Fibroblast of the conjunctiva (primary cell): ENCODE measurements at regions not wholly inside any gene's neighbourhood (a gene's known extent, or its start where the extent isn't known, plus 50 kb on each side); places are given as distances from the start of the nearest gene placed in this dataset.

ENCODE experiments used
- DNase-seq: peaks from one replicate; pipeline ENCODE4 v3.0.0-alpha.2; 2010; ENCODE audit warnings: low read depth

DNA sequence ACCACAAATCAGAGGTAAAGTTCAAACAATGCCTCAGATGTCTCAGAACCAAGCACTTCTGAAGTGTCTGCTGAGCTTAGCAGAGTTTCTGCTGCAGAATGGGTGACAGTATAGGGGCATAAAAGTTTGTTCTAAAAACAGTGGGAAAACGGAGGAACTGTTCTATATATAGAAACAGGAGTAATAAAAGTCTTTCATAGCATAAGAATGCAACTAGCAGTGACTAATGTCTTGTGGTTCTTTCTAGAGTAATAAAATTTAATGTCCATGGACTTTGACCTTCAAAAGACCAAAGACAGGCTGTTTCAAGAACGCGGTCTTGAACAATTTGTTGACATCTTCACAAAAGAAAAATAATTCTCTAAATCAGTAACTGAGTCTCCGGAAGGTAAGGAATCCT, 107.5 kb upstream of the FAR2 start:
- DNase-seq, result peak; percentile 38

DNA sequence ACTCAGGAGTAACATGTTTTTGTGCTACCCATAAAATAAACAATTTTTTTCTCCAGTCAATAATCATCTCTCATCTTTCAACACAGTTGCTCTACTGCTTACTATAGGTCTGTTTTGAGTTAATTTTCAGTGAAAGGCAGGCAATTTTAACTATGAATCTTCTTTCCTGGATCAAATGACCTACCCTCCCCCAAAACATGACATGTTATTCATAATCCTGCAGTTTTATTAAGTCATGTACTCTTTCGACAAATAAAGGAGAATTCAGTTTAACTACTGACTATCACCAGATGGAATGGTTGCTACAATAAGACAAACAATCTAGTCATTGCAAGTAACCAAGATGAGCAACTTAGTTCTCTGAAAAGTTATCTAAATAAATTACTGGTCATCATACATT, 106.0 kb upstream of the FAR2 start:
- DNase-seq, result peak; percentile 66

DNA sequence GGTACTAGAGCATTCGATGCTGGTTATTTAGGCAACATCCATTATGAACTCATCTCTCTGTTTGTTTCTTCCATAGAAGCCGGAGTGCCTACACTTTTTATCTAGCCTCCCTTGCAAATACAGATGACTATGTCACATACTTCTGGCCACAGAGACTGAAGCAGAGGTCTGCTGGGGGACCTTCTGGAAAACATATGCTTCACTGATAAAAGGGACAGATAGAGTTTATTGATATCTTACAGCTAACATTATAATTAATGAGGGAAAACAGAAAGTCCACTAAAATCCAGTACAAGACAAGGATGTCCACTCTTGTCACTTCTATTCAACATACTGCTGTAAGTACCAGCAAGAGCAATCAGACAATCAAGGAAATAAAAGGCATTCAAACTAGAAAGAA, 104.3 kb upstream of the FAR2 start:
- DNase-seq, result no peak

DNA sequence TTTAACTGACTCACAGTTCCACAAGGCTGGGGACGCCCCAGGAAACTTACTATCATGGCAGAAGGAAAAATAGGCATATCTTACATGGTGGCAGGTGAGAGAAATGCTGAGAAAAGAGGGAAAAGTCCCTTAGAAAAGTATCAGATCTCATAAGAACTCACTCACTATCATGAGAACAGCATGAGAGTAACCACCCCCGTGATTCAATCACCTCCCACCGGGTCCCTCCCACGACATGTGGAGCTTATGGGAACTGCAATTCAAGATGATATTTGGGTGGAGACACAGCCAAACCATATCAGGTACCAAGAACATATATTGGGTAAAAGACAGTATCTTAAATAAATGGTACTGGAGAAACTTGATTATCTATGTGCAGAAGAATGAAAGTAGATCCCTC, 100.3 kb upstream of the FAR2 start:
- no peak for DNase-seq

DNA sequence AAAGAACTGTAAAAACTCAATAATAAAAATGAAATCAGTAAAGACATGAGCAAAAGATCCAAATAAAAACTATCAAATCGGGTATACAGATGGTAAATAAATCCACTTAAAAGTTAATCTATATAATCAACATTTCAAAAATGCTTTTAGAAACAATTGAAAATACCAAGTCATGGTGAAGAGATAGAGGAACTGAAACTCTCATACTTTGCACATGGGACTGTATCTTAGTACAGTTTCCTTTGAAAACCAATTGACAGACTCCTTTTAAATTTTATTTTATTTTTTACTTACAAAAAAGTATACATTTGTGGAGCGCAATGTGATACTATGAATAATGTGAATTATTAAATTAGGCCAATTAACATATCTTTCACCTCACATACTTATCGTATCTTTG, 98.6 kb upstream of the FAR2 start:
- DNase-seq, result no peak

DNA sequence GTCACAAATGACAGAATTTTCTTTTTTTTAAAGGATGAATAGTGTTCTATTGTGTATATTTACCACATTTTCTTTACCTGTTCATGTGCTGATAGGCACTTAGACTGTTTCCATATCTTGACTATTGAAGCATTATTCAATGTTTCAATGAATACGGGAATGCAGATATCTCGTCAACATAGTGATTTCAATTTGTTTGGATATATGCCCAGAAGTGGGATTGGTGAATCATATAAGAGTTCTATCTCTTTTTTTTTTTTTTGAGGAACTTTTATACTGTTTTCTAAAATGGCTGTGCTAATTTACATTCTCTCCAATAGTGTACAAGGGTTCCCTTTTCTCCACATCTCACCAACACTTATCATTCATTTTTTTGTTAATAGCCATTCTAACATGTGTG, 97.9 kb upstream of the FAR2 start:
- DNase-seq, result no peak

DNA sequence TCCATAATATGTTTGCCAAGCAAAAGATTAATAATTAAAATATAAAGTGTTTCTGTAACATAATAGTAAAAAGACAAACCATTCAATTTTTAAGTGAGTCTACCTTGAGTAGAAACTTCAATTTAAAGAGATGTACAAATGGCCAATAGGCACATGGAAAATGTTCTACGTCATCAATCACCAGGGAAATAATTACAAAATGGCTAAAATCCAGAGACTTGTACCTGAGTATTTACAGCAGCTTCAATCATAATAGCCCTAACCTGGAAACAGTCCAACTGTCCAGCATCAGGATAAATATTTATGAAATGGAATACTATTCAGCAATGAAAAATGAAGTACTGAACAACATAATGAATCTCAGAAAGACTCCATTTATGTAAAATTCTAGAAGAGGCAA, 95.5 kb upstream of the FAR2 start:
- DNase-seq, result no peak

DNA sequence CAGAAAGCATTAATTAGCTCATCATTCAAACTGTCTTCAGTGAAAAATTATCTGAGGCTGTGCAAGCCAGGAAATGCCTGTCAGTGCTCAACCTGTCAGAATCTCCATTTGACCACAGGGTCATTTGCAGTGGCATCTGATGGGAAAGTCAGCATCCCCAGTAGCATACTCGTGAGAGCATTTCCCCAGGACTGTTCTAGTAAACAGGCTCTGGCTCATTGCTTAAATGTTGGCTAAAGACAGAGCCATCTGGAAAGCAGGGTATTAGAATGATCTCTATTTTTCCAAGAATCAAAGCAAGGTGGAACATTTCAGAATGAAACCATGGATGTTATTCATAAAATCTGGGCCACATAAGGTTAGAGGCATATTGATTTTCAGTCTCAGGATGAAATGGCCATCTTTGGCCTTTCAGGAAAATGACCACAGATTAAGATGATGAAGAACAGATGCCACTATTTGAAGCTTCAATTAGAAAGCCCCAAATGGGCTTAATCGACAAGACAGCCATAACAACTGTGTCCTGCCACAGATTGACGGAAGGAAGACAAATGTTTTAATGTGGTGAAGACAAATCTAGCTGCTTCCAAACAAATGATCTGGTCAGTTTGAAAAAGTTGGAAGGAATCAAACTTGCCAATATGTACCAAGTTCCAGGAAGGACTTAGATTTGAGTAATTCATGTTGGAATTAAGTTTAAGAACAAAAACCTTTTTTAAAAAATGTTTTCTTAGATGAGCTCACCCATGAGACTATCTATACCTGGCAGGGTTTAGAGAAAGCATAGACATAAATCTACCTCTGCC, 94.0 kb upstream of the FAR2 start:
- no peak for DNase-seq

DNA sequence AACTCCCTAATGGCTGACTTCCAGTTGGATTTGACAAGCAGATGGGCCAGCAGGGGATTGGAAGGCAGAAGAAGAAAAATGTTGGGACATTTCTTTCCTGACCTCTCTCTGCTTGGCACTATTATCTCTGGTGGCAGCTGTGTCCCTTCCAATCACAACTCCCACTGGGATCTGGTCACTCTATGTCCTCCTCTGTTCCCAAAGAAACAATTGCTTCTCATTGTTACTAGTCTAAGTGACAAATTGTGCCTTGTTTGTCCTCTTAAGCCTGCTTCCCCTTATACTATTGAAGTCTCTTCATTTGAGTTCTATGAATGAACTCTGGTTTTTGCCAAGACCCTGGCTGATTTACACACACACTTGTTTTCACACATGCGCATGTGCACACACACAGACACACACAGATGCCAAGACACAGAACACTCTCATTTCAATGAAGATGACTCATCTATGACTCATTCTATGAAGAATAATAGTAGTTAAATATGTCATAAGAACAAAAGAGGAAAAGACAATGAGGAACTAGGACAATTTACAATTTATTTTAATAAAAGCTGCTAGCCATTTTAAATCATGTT, 83.0 kb upstream of the FAR2 start:
- peak; percentile 76 for DNase-seq

DNA sequence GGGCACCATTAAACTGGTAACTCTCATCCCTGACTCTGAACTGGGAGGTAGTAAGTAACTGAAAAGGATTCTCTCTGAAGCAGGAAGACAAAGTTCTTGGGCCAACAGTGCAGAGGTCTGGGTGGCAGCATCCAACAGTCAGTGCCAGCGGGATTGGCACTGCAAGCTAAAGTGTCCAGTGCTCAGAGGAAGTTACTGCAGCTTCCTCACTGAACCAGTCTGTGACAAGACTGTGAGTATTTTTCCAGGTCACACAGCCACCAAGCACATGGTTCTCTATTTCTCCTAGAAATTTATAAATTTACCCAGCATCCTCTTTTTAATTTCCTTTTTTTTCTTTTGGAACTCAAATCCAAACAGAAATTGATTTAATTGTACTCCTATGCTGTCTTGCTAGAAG, 81.6 kb upstream of the FAR2 start:
- no peak for DNase-seq

DNA sequence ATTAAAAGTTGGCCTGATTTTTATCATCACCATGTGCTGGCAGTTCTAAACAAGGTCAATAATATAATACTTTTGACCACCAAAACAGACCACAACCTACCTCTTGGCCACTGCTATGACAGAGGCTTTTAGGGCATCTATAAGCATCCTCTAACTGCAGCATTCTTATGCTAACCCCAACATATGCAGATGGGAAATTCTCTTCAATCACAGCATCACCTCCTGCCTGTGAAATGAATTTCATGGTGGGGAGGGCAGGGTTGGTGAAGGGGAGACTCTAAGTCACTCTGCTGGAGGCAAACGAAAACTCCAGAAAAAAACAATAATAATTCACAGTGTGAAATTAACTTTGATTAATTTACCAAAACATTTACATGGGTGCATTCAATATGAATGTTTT, 78.8 kb upstream of the FAR2 start:
- DNase-seq, result no peak

DNA sequence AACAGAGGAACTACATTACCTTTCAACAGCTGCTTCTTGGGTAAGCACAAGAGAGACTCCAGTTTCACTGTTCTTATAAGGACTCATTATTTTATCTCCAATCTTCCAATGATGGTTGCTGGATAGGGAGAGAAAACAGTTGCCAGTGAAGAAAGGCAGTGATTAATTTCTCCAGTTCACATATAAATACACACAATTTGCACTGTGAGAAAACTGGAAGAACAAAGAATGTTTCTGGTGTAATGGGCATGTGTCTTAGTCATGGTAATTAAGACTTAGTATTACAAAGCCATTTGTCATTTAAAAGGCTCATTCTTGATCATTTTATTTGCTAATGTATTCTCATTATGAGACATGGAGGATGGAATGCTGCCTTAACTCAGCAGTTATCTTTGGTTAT, 78.0 kb upstream of the FAR2 start:
- no peak for DNase-seq

DNA sequence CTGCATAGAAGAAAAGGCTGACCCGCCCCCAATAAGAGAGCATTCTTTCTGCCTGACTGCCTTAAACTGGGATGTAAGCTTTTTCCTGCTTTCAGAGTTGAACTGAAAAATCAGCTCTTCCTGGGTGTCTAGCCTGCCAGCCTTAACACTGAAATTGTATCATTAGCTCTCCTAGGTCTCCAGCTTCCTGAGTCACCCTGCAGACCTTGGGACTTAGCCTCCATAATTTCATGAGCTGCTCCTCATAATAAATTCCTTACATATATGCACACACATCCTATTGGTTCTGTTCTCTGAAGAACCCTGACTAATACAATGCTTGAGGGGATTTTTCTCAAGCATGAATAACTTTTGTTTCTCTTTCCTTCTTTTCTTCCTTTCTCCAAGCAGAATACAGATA, 76.4 kb upstream of the FAR2 start:
- no peak for DNase-seq

DNA sequence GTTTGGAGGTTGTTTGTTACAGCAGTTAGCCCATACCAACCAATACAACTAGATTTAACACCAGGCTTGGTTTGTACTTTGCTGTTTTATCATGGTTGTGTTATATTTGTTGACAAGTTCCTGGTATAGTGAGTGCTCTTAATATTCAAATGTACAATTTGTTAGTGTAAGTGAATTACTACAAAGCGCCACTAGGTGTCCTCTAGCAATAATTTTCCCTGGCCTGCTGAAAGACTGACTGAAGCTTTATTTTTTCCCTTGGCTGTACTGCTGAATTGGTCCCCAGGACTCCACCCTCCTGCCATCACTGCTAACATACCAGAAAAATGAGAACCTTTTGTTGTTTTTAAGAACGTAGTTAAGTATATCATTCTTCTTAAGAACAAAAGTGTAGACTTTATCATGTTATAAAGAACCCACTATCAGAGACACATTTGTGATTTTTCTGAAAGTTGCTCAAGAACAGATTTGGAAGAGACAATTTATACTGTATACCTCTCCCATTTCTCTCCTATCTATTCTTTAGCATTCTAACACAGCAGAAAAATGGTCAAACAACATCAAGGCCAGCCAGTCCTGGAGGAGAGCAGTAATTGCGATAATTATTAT, 75.3 kb upstream of the FAR2 start:
- peak; percentile 51 for DNase-seq

DNA sequence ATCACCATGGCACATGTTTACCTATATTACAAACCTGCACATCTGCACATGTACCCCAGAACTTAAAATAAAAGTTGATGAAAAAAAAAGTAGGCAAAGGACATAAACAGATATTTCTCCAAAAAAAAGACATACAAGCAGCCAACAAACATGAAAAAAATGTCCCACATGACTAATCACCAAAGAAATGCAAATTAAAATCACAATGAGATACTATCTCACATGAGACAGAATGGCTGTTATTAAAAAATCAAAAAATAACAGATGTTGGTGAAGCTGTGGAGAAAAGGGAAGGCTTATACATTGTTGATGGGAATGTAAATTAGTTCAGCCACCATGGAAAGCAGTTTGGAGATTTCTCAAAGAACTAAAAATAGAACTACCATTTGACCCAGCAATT, 68.0 kb upstream of the FAR2 start:
- no peak for DNase-seq

DNA sequence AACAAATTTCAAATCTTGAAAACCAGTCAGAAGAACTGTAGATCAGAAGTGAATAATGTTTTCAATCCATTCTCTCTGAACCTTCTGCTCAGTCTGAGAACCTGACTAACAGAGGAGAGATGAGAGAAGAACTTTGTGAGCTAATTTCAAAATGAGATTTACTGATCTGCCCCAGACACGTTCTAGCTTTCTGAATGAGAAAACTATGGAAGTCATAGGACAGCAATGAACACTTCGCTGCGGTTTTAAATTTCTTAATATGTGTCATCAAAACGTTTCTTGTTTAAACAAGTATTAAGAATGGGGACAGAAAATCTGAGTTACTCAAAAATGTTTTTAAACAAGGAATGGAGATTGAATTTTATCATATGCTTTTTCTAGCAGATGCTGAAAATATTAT, 66.6 kb upstream of the FAR2 start:
- no peak for DNase-seq

DNA sequence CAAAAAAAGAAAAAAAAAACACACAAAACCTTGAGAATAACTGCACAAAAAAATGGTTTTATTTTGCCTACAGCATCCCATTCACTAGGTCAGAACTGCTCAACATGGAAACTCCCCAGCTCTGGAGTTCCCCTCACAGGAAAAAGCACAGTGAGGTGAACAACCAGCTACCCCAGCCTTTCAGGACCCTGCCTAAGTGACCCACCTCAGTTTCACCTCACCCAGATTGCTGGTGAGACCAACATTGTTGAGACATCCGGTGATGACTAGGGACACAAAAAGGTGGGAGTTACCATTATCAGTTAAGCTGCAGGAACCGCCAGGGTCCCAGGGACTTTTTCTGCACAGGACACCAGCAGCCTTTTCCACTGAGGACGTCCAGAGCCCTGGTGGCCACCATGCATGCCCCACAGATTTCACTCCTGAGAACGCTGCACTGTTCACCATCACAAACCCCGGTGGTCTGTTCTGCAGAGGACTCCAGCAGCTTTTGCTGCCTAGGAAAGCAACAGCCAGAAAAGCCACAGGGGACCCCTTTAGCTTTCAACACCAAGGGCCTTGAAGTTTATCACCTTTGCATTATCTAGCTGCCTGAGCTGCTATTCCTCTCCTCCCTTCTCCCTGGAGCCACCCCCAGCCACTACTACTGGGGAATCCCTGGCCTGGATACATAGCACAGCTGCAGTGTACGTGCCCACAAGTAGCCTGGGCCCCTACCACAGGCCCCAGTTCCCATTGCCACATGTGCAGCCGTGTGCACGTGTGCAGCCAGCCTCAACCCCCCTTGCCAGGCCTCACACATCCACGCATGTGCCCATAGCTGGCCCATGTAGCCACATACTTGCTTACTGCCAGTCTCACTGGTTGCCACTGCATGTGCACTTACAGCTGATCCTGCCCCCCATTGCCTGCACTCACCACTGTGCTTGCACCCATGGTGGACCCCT, 62.5 kb upstream of the FAR2 start:
- no peak for DNase-seq

DNA sequence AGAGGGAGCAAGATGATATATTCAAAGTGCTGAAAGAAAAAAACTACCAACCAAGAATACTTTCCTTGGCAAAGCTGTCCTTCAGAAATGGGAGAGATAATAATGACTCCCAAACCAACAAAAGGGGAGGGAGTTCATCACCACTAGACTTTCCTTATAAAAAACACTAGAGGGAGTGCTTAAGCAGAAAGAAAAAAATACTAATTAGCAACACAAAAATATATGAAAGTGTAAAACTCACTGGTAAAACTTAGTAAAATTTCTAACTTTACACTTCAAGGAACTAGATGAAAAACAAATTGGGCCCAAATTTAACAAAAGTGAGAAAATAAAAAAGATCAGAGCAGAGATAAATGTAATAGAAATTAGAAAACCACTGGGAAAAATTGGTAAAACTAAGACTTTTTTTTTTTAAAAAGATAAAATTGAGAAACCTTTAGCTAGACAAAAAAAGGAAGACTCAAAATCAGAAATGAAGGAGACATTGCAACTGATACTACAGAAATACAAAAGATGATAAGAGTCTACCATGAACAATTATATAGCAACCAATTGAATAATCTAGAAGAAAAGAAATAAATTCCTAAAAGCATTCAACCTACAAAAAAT, 60.4 kb upstream of the FAR2 start:
- peak; percentile 16 for DNase-seq
